GM19324 (cell line): ENCODE measurements at regions not wholly inside any gene's neighbourhood (a gene's known extent, or its start where the extent isn't known, plus 50 kb on each side); places are given as distances from the start of the nearest gene placed in this dataset.
A peak's percentile ranks its signal among the peaks of the same experiment; 100 is the strongest.
"Not testable (repeated sequence)": the region's sequence is repeated elsewhere in the genome, so short reads cannot be mapped to it uniquely, and the experiment has no call there.

Source experiments
- ATAC-seq: cut with Tn5 transposase; IDR thresholded peaks from one replicate; pipeline ENCODE4 v1.9.1; 2021; ENCODE audit warnings: mild to moderate bottlenecking, moderate library complexity; ENCODE audit not compliant: unreplicated experiment, low FRiP score

DNA sequence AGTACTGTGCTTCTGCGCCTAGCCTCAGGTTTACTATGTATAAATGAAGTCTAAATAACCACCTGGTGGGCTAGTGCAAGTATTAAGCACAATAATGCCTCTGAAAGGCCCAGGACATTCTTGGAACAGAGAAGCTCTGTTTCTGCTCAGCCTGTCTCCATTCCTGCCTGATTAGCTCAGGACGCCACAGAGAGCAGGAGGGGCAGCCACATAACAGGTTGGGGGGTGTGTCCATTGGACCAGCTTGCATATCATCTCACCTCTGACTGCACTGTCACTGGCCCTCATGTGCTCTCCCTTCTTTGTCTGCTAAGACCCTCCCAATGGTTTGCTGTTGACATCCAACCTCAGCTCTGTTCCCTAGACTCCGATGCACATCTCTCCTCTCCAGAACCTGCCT lies 52.8 kb upstream of the IKZF1 start:
- no peak for ATAC-seq

- no peak for ATAC-seq
Observed at GRCh38 chr7:50246551-50246950, 58.0 kb upstream of the IKZF1 start.

- not testable (repeated sequence) for ATAC-seq
Observed at GRCh38 chr7:50242111-50242510, 62.4 kb upstream of the IKZF1 start.

GRCh38 chr7:50240699-50241098 lies 63.8 kb upstream of the IKZF1 start:
- not testable (repeated sequence) for ATAC-seq

GRCh38 chr7:50229964-50230363 lies 74.6 kb upstream of the IKZF1 start:
- ATAC-seq = no peak

DNA sequence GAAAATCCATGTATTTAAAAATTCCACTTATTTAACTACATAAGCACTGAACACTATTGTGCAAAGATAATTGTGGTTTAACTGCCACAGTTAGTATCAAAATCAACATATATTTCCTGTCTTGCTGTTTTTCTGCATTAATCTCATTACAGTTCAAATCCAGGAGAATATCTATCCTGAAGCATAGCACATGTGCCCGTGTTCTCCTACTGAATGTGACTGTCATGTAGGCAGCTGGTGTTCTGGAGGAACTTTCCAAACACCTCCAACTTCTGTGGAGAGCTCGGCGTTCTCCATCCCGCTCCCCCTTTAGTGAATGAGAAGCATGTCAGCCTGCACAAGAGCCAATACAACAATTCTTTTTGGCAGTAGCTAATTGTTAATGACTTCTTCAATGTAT lies 76.4 kb upstream of the IKZF1 start:
- no peak for ATAC-seq

DNA sequence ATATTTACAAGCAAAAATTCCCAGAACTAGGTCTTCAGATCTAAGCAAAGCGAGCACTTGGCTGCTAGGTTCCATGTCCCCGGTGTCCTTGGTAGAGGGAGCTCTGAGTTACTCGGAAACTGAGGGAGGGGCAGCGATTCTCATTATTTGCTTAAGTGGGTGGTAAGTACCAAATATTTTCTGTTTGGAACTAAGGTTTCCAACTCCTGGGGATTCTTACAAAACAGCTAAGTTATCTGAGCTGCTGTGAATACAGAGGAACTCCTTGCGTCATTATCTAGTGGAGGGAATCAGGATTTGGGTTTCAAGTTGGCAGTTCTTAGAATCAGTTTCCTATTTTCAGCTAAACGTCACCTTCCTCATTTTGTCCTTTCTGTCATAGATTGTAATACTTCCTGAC lies 76.8 kb upstream of the IKZF1 start:
- ATAC-seq = no peak

GRCh38 chr7:50226669-50227068 lies 77.8 kb upstream of the IKZF1 start:
- ATAC-seq = no peak

GRCh38 chr7:50226145-50226544 lies 78.4 kb upstream of the IKZF1 start:
- ATAC-seq = no peak

DNA sequence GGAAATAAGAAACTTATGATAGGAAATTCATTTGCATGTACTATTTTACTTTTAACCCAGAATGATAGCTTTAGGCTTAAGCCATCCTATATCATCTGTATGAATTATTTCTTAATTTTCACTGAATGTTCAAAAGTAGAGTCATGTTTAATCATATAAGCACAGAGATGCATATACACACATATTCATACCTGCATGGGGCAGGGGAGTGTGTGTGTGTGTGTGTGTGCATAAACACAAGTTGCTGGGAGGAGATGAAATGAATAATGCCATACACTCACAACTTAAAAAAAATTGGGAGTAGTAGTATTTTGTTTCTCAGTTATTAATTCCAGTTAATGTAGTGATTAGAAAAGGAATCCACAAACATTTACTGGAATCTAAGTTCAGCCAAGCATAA lies 83.1 kb upstream of the IKZF1 start:
- ATAC-seq = no peak

DNA sequence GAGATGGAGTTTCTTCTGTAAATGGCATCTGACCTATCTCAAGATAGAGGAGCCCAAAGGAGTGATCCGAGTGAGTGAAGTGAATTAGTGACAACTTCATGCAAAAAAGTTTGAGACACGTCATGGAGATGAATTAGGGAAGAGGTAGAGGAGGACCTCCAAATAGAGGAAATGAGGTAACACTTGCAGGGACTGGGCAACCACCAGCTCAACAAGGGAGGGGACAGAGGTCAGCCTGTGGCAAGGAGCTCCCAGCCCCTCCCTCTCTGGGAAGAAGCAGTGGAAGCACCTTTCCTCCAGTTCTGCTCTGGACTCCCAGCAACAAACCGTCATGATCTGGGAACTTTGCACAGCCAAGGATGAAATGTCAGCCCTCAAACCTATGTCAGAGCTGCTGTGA lies 83.5 kb upstream of the IKZF1 start:
- no peak for ATAC-seq

DNA sequence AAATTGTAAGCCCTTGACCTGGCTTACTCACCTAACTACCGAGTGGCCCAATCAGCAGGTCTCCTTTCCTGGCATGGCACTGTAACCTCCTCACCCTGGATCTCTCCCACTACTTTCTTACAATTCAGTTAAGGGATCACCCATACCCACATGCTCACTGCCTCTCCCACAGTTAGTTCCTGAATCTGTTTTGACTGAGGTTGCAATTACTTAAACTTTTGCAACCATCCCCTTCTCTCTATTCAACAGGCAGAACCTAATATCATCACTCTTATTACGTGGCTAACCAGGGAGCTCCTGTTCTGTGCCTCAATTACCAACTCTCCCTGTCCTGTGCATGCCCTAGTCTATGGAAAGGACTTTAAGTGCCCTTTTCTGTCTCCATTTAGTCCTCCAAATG lies 84.2 kb upstream of the IKZF1 start:
- ATAC-seq = no peak

- no peak for ATAC-seq
Observed at GRCh38 chr7:50217821-50218281, 86.7 kb upstream of the IKZF1 start.

DNA sequence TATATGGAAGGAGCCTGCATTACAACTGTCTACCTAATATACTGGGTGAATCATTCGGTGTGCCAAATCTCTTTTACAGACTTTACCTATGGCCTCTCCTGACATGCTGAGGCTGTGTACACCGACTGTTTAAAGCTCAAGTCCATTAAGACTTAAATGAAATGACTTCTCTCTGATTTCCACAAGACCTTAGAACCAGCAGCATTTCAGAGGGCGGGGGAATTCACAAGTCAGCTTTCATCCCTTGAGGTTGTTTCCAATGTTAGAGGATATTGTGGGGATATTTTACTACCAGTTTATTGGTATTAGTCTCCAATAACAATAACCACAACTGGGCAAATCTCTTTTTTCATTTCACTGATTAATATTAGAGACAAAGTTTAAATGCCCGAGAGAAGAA lies 87.1 kb upstream of the IKZF1 start:
- ATAC-seq = no peak

GRCh38 chr7:50216626-50217025 lies 87.9 kb upstream of the IKZF1 start:
- no peak for ATAC-seq

DNA sequence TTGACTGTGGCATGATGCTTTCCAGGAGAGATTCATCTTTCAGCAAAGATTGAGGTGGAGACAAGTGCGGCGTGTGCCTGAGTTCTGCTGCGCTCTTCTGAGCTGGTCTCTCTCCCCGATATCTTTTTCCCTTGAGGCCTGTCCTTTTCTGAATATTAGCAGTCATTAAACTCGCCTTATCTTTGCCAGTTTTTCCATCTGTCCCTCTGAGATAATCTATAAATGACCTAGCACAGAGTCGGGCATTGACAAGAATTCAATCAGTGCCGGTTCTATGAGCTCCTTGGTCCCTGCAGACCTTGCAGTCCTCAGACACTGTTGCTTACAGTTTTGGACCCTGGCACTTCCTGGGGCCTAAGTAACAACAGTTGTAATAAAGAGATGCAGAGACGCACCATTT lies 89.7 kb upstream of the IKZF1 start:
- no peak for ATAC-seq

DNA sequence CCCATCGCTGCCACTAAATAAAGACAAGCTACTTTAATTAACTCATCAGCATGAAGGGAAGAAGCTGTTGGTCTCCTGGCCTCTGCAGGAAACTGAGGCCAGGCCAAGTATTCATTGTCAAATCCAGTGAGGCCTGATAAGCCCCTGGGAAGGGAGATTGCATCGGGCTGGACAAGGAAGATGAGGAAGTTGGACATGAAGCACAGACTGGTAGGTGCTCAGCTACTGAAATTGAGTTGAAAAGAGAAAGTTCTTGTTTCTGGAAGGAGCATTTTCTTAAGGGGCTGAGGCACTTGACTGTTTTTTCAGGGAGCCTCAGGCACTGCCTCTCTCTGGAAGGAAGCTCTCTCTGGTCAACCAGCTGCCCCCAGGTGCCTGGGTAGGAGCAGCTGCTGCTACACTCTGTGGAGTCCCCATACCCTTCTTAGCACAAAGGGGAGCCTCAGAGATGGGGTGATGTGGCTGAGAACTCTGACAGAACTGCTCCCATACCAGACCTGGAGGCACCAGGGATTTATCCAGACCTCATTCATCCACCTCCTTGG lies 90.3 kb upstream of the IKZF1 start:
- no peak for ATAC-seq

- no peak for ATAC-seq
Observed at GRCh38 chr7:50213622-50214017, 90.9 kb upstream of the IKZF1 start.

- ATAC-seq = peak; percentile 42
Observed at GRCh38 chr7:50212666-50213621, 91.6 kb upstream of the IKZF1 start.

- no peak for ATAC-seq
Observed at GRCh38 chr7:50212016-50212325, 92.5 kb upstream of the IKZF1 start.

GRCh38 chr7:50211130-50212015 lies 93.1 kb upstream of the IKZF1 start:
- no peak for ATAC-seq
